Stomach (tissue), 8 donors: ENCODE measurements at regions not wholly inside any gene's neighbourhood (a gene's known extent, or its start where the extent isn't known, plus 50 kb on each side); places are given as distances from the start of the nearest gene placed in this dataset.

Source experiments
- DNase-seq, 2 donors: peaks; one replicate each; pipeline versions ENCODE4 v3.0.0 to v3.0.0-alpha.2; 2013 to 2019
- H3K27ac ChIP-seq, 5 donors: fragments of 200-600 bp in 4 of 5; sonication (generic) in 4 of 5; one replicate each; pipeline ENCODE4 v1.5.1; 2013 to 2019; ENCODE audit warnings: mild to moderate bottlenecking in 1 of 5, moderate library complexity in 1 of 5
- H3K27me3 ChIP-seq, 3 donors: fragments of 200-600 bp; sonication (generic); one replicate each; pipeline ENCODE4 v1.5.1; 2017 to 2019; ENCODE audit warnings: mixed run types in 1 of 3
- H3K36me3 ChIP-seq, 4 donors: fragments of 200-600 bp; sonication (generic); 1 replicate in 3 of 4; 2 replicates in 1 of 4; pipeline ENCODE4 v1.5.1; 2016 to 2019
- H3K4me1 ChIP-seq, 4 donors: fragments of 200-600 bp; sonication (generic); one replicate each; pipeline ENCODE4 v1.5.1; 2016 to 2019
- H3K4me3 ChIP-seq, 4 donors: fragments of 200-600 bp; sonication (generic) in 3 of 4; one replicate each; pipeline ENCODE4 v1.5.1; 2016 to 2019; ENCODE audit warnings: mild to moderate bottlenecking in 1 of 4
- H3K9me3 ChIP-seq, 4 donors: fragments of 200-600 bp; sonication (generic); one replicate each; pipeline ENCODE4 v1.5.1; 2016 to 2019
- CTCF ChIP-seq, 7 experiments: fragments of 450-650 bp in 4 of 7; fragments of 200-600 bp in 3 of 7; sonication (generic) in 3 of 7; IDR thresholded peaks; one replicate each; pipeline ENCODE4 v1.5.1; 2016 to 2019; ENCODE audit warnings: antibody characterized with exemption in 7 of 7, control low read depth in 2 of 7, mild to moderate bottlenecking in 1 of 7
- EP300 ChIP-seq: sonication (generic); formaldehyde crosslinking; IDR thresholded peaks from one replicate; pipeline ENCODE4 v1.6.1; 2017; ENCODE audit warnings: antibody characterized with exemption
- POLR2A ChIP-seq, 4 donors: fragments of 450-650 bp; IDR thresholded peaks; one replicate each; pipeline ENCODE4 v1.6.1; 2016; ENCODE audit warnings: antibody characterized with exemption in 4 of 4, control low read depth in 2 of 4, mild to moderate bottlenecking in 1 of 4, moderate library complexity in 1 of 4
- POLR2AphosphoS5 ChIP-seq, 3 donors: sonication (generic); formaldehyde crosslinking; IDR thresholded peaks; one replicate each; pipeline ENCODE4 v1.6.1; 2016; ENCODE audit warnings: antibody characterized with exemption in 3 of 3
- WGBS, 5 donors: extraction: QIAGEN DNeasy Blood & Tissue Kit in 3 of 5; methylation state at CpG; one replicate each; pipeline versions ENCODE4 v1.1.5 to v1.1.7; 2013 to 2018; 5-methylcytosine and 5-hydroxymethylcytosine counted together
- intact Hi-C: fragments of 100-400 bp; cut with DNase I; formaldehyde crosslinking; loops from one replicate; pipeline ENCODE4 v1.15.1; 2023; ENCODE audit warnings: low total_unique reads
- donor health status: healthy with polysubstance abuse.
- donor health status: Bipolar disorder and iron deficiency.
- donor health status: healthy.

- TF ChIP-seq EP300 (no peak), POLR2A (IDR thresholded peaks at IDR 0.05) (no peak), POLR2AphosphoS5 (IDR thresholded peaks at IDR 0.05) (no peak), CTCF (IDR thresholded peaks at IDR 0.05) (no peak)
- no peaks in the 10 kb centered on the region for H3K36me3 ChIP-seq
- H3K27ac ChIP-seq: no peak overlapping the region
- H3K4me3 ChIP-seq: no peak overlapping the region
- H3K27me3 ChIP-seq: no peaks in the 10 kb centered on the region
- H3K9me3 ChIP-seq: peaks cover 0 to 7% (median 2%) of the 10 kb centered on the region in 4 donors
- H3K4me1 ChIP-seq: no peaks in the 10 kb centered on the region
- no peak for DNase-seq
- 89 to 97% (median 93%) methylated on average over 7 to 22 of the region's 22 CpGs for WGBS, 5 donors
- intact Hi-C loops: no loop called here
Measured at GRCh38 chr9:10835791-10836463, 223.1 kb upstream of the PTPRD start.

- no peaks in the 10 kb centered on the region for H3K36me3 ChIP-seq
Measured at GRCh38 chr9:10843151-10843550, 230.3 kb upstream of the PTPRD start.

GRCh38 chr9:10855847-10856246 is 243.0 kb upstream of the PTPRD start:
- WGBS, 5 donors: 3 to 18% (median 14%) methylated on average over 1 of the region's 1 CpG
- H3K4me1 ChIP-seq: no peaks in the 10 kb centered on the region
- intact Hi-C loops: no loop called here

More at GRCh38 chr9:10843151-10843550, 230.3 kb upstream of the PTPRD start:
- Histone ChIP-seq H3K4me1 (no peaks in the 10 kb centered on the region), H3K4me3 (no peak overlapping the region), H3K9me3 (no peaks in the 10 kb centered on the region), H3K27me3 (no peaks in the 10 kb centered on the region), H3K27ac (no peak overlapping the region)
- intact Hi-C loops: no loop called here
- TF ChIP-seq EP300: no peak
- no peak for TF ChIP-seq POLR2A (IDR thresholded peaks at IDR 0.05)
- TF ChIP-seq POLR2AphosphoS5 (IDR thresholded peaks at IDR 0.05): no peak
- no peak for TF ChIP-seq CTCF (IDR thresholded peaks at IDR 0.05)
- 50 to 64% (median 58%) methylated on average over 3 of the region's 3 CpGs for WGBS, 5 donors
- DNase-seq: no peak

GRCh38 chr9:10858817-10859216 is 246.0 kb upstream of the PTPRD start:
- Histone ChIP-seq H3K27me3 (no peaks in the 10 kb centered on the region), H3K4me3 (no peak overlapping the region), H3K9me3 (peaks cover 0 to 5% (median 0%) of the 10 kb centered on the region in 4 donors), H3K36me3 (no peaks in the 10 kb centered on the region), H3K27ac (no peak overlapping the region), H3K4me1 (no peaks in the 10 kb centered on the region)
- intact Hi-C loops: no loop called here
- TF ChIP-seq POLR2AphosphoS5 (IDR thresholded peaks at IDR 0.05) (no peak), CTCF (IDR thresholded peaks at IDR 0.05) (no peak), POLR2A (IDR thresholded peaks at IDR 0.05) (no peak), EP300 (no peak)
- WGBS, 5 donors: 74 to 95% (median 89%) methylated on average over 1 of the region's 1 CpG
- no peak for DNase-seq

More at GRCh38 chr9:10855847-10856246, 243.0 kb upstream of the PTPRD start:
- no peaks in the 10 kb centered on the region for H3K36me3 ChIP-seq
- peaks cover 0 to 5% (median 0%) of the 10 kb centered on the region in 4 donors for H3K9me3 ChIP-seq
- TF ChIP-seq POLR2AphosphoS5 (IDR thresholded peaks at IDR 0.05) (no peak), CTCF (IDR thresholded peaks at IDR 0.05) (peak in 4 of 7 experiments; percentile 15 to 38 (median 28)), POLR2A (IDR thresholded peaks at IDR 0.05) (no peak)
- peak in 1 of 2 donors; percentile 37 for DNase-seq
- H3K27ac ChIP-seq: no peak overlapping the region
- H3K4me3 ChIP-seq: no peak overlapping the region
- H3K27me3 ChIP-seq: no peaks in the 10 kb centered on the region
